GM19239 (cell line): ENCODE measurements at regions not wholly inside any gene's neighbourhood (a gene's known extent, or its start where the extent isn't known, plus 50 kb on each side); places are given as distances from the start of the nearest gene placed in this dataset.

ENCODE experiments used
- DNase-seq: peaks from one replicate; pipeline ENCODE4 v3.0.0; 2011; ENCODE audit warnings: low spot score; ENCODE audit not compliant: insufficient read length
- FAIRE-seq: peaks from 2 replicates; lab custom pipeline; 2011; peaks lifted over from hg19 to GRCh38; lab: Jason Lieb, UNC

DNA sequence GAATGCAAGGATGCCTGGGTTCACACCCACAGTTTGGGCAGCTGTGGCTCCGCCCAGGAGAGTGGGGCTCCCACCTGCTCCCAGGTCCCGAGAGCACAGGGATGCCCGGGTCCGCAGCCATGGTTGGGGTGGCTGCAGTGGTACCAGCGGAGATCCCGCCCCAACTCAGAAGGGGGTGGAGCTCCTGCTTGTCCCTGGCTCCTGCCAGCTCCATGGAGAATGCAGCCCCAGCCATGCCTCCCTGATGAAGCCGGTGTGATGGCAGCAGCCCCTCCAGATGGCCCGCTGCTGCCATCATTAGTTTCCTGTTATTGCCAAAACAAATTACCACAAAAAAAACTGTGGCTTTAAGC is 113.1 kb upstream of the RUNX3 start:
- DNase-seq (no peak), FAIRE-seq (no peak)

DNA sequence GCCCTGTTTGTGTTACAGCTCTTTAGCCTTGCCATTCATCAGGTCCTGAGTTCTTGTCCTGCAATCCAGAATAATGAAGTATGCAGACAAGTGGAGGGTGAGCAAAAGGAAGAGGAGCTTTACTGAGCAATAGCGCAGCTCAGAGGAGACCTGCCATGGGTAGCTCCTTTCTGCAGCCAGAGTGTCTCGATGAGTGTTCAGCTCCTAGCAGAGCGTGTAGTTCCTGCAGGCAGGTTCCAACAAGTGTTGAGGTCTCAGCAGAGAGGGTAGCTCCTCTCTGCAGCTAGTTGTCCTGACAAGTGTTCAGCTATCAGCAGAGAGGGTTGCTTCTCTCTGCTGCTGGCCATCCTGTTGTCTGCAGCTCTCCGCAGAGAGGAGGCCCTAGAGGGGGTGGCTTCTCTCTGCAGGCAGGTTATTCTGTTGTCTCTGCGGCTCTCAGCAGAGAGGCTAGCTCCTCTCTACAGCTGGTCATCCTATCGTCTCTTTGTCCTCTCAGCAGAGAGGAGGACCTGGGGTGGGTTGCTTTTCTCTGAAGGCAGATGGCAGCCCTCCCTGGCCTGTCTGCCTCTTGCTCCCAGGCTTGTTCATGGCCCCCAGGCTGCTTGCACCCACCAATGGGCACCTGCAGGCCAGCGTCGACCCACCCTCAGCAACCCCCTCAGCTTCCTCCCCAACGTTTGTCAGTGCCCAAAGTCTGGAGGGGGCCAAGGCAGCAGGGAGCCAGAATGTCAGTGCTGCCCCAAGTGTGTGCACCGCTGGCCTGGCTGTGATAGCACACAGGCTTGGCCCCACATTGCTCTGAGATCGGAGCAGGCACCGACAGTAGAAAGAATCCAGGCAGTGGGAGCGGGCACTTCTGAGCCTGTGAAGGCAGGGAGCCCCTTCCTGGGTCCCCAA is 112.5 kb upstream of the RUNX3 start:
- DNase-seq: no peak
- no peak for FAIRE-seq

DNA sequence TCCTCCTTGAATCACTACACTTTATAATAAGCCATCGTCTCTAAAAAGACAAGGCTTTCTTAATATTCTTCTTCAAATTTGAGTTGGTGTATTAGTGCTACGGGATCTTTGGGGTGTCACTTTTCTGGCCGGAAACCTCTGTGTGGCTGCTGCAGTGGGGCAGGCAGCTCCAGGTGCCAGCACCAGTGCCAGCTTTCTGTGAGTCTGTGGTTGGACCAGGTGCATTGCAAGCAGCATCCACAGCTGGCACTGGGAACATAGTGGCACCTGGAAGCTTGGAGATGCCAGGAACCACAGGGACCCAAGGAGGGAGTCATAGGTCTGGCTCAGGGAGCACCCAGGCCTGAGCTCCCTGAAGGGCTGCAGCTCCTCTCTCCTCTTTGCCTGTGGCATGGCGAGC is 111.8 kb upstream of the RUNX3 start:
- DNase-seq (no peak), FAIRE-seq (no peak)

DNA sequence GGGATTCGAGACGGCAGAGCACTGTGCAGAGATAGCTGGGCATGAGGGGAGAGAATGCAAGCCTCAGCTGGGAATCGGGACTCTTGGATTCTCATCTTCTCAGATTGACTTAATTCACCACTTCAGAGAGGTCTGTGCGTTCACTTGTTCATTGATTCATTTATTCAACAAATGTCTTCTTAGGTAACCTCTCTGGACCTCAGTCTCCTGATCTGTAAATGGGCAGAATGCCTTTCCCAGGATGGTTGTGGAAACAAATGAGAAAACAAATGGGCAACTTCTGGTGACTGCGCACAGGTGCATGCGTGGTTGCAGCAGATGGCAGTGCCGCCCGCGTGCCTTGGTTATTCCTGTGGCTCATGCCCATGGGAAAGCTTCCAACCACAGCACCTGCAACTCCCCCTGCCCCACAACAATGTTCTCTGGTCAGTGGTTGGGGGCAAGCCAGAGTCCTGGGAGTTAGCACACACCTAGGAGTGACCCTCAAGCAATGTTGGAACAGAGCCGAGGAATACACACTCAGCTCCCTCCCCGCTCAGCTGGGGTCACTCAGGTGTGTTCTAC is 110.1 kb upstream of the RUNX3 start:
- FAIRE-seq (no peak), DNase-seq (no peak)

DNA sequence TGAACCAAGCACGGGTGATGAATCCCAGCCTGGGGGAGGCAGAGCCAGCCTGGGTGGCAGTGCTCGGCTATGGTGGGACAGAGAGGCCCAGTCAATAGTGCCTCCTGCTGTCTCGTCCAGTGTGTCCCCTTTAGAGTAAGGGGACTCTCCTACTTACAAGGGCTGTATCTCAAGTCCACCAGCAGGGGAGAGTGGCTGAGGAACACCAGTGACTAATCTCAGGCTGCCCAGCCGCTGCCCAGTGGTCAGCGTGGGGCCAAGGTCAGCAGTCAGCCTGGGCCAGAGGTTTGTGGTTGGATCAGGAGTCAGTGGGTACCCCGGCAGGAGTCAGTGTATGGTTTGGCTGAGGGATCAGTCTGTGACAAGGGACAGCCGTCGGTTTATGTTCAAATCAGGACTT is 109.2 kb upstream of the RUNX3 start:
- FAIRE-seq: no peak
- DNase-seq: no peak

DNA sequence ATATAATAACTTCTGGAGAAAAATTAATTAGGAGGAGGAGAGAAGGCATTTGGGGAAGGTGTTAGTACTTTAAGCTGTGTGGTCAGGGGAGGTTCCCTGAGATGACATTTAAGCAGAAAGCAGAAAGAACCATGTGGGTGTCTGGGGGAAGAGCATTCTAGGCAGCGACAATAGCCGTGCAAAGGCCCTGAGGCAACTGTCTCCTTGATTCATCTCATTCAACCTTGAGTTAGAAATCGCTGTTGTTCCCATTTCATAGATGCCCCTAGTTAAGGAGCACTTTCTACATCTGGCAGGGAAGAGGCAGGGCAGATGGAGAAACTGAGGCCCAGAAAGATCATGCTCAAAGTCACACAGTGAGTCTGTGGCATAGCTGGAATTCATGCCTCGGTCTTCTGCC is 108.6 kb upstream of the RUNX3 start:
- FAIRE-seq (no peak), DNase-seq (no peak)

DNA sequence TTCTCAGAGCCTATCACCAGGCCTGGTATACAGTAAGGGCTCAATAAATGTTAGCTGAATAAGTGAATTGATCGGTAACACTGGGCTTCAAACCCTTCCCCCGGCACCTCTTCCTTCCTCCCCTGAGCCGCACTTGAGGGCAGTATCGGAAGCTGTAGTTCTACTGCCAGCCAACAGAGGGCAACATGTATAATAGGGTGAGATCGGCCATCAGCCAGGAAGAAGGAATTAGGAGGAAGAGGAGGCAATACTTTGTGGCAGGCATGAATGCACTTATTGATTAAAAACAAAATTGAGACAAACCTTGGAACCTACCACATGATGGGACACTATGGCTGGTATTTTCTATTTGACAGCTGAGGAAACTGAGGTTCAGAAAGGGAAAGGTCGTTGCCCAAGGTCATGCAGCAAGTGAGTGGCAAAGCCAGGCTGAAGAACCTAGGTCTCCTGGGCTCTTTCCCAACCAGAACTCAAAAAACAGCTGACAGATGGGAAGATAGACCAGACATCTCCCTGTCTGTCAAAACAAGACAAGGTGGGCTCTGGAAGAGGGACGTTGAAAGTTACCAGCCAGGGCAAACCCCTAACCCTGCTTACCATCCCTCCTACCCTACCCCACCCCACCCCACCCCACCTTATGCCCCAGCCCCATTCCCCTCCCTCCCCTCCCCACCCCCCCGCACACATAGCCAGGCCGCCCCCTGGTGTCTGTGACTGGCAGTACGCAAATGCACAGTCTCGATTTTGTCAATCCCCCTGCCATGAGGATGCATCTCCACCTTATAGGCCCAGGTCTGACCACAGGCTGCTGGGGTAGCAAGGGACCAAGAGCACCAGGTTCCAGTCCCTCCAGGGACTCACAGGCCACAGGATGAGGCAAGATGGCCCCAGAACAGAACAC is 107.3 kb upstream of the RUNX3 start:
- peak; percentile 74 for DNase-seq
- peak; percentile 92 for FAIRE-seq

DNA sequence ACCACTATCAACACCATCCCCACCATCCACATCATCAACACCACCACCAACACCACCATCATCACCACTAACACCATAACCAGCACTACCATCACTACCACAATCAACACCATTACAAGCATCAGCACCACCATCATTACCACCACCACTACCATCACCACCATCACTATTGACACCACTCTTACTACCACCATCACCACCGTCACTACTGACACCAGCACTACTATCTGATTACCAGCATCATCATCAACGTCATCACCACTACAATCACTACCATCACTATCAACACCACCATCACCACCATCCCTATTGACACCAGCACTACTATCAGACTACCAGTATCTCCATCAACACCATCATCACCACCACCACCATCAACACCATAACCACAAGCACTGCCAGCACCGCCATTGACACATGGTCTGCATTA is 106.1 kb upstream of the RUNX3 start:
- DNase-seq (no peak), FAIRE-seq (no peak)

DNA sequence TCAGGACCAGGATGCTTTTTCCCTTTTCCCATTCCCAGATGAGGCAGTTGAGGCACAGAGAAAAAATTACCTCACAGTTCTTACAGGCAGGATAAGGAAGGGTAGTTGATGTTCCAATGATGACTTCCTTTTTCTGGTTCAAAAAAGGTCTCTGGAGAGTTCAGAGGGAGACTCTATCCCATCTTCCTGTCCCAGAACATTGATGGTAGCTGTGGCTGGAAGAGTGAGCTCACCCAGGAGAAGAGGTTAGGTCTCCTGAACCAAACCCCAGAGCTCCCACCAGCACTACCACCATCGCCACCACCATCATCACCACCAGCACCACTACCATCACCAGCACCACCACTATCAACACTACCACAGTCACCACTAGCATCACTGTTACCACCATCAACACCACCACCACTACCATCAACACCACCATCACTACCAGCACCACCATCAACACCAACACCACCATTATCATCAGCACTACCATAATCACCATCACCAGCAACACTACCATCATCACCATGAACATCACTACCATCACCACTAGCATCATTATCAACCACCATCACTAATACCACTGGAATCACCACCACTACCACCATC is 105.5 kb upstream of the RUNX3 start:
- DNase-seq: no peak
- no peak for FAIRE-seq

DNA sequence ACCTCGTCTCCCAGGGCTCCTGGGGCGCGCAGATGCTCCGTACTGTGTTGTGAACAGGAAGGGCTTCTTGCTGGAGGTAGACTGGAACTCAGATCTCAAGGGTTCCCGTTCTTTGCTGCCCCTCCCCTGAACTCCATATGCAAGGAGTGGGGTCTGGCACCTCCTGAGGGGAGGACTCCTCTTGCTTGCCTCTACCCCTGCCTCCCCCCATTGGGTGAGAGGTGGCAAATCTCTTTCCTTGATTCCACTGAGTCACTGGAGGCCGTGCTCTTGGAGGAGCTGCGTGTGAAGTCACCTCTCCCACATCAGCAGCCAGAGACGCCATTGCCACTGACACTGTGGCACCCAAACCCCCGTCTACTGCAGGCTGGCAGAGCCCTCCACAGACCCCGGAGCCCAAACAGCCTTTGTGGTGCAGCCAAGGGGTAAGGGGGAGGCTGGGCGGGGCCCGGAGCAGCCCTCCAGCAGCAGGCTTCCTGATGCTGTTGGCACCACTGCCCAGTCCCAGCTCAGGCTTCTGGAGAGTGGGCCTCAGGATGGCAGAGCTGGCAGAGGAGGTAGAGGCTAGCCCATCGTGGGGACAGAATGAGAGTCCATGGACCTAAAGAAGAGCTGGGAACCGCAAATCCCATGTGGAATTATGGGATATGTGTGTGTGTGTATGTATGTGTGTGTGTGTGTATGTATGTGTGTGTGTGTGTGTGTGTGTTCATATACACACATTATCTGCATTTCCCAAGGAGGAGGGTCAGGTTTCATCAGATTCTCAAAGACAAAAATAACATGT is 104.9 kb upstream of the RUNX3 start:
- DNase-seq (no peak), FAIRE-seq (no peak)

DNA sequence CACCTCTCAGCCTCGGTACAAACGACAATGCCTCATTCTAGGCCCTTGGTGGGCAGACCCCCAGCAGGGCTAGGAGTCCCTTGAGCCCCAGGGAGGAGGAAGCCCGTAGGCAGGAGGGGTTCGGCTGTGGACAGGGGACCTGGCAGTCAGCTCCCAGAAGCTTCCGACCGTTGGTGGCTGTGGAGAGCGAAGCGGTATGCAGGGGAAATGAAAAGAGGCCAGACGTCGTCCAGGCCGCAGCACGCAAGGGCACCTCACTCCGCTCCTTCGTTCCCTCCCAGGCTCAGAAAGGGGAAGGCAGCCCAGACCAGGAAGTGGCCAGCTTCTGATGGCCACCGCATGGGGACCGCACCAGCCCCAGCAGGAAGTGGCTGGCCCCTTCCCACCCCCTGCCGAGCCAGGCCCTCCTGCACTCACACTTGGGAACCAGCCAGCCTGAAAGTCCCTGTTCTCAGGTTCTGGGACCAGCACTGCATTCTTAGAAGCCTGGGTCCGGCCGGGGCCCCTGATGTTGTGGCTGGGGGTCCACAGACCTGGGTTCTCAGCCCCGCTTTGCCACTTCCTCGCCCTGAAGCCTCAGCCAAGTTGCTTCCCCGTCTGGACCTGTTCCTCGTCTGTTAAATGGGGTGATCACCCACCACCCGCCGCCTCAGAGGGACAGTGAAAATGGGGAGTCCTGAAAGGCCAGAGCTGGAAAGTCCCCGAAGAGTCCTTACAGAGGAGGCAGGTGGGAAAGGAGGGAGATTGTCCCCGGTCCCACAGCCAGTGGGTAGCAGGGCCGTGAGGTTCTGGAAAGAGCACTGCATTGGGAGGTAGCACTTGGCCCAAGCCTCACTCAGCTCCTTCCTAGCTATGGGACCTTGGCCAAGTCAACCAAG is 104.0 kb upstream of the RUNX3 start:
- FAIRE-seq (peak; percentile 88), DNase-seq (no peak)

DNA sequence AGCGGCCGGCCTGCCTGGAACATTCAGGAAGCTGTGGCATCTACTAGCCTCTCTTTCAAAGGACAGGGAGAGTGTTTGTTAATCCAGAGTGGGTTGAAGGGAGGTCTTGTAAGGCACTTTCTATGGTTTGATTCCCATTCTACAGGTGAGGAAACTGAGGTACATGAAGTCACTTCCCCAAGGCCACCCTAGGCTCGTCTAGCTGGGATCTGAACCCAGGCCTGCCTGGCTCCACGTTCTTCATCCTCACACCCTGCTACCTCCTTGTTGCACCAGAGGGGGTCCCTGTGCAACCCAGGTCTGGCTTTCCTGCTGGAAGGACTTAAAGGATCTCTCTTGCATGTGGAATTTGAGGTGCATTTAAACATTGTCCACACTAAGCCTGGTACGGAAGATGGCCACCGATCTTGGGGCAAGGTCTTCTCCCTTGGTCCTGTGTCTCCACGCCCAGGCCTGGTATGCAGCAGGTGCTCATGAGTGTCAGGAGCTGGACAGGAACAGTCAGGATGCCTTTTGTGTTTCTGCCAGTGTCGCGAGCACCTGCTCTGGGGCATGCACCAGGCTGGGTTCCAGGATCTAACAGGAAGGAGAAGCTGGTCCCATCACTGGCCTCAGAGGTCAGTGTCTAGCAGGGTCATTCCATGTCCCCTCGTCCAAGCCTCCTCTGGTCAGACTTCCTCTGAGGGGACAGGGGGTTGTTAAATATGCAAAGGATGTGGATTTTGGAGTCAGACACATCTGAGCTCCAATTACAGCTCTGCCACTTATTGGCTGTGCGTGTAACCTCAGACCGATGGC is 103.2 kb upstream of the RUNX3 start:
- DNase-seq: no peak
- FAIRE-seq: no peak

DNA sequence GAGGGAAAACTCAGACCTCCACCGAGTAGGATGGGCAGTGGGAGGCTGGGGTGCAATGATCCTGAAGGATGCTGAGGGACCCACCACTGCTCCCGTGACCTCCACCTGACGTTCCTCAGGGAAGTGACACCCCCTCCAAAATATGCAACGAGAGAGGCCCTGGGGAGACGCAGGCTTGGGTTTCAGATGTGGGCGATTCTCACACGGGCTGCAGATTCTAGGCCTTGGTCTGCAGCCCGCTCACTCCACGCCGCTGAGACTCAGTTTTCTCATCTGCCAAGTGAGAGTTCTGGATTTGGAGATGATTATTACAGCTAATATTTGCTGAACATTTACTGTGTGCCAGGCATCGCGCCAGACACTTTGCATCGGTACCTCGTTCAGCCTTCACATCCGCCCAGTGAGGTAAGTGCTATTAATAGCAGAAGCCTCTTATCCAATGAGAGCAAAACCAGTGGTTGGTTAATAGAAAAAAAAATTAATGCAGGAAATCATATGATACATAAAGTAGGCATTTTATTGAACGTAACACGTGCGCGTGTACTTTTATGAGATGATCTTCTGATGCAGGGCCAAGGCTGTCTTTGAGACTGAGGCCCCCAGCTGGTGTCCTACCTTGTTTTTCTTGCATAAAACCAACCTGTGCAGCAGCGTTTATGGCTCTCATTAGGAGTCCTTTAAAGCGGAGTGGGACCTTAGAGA is 102.0 kb upstream of the RUNX3 start:
- FAIRE-seq: peak; percentile 99
- no peak for DNase-seq

DNA sequence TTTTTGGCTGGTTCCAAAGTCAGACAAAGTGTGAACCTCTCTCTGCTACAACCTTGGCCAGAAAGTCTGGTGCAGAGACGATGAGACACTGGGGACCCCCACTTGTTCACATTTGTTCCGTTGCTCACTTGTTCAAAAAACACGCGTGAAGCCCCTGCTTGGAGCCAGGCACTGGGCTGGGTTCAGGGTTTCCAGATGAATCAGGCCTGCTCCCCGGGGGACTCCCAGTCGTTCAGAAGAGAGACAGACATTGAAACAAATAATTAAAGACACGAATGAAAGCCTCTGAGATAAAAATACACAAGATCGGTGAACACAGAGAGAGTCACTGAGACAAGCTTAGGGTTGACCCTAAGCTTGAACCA is 101.5 kb upstream of the RUNX3 start:
- DNase-seq (no peak), FAIRE-seq (no peak)

DNA sequence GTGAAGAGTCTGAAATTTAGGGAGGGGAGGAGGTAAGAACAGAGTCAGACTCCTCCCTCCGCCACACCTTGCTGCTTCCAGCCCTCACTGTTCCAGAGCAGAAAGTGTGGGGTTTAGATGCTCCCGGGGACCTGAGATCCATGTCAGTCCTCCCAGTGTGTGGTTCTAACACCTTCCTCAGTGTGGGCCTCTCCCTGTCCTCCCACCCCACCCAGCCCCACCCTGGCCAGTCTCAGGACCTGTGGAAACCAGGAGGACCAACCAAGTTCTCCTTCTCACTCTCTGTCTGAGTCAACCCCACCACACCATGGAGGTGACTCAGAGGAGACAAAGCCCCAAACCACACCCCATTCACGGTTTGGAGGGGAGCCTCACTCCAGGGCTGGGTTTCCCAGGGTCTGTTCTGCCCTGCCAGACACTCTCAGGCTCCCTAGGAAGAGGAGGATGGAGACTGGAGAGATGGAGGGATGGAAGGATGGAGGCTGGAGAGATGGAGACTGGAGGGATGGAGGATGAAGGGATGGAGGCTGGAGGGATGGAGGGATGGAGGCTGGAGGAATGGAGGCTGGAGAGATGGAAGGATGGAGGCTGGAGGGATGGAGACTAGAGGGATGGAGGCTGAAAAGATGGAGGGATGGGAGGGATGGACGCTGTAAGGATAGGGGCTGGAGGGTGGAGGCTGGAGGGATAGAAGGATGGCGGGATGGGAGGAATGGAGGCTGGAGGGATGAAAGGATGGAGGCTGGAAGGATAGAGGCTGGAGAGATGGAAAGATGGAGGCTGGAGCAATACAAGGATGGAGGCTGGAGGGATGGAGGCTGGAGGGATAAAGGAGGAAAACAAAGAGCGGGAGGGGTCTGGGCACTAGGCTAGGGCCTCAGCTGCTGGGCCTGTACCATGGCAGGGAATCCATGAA is 100.9 kb upstream of the RUNX3 start:
- FAIRE-seq (peak; percentile 100), DNase-seq (peak; percentile 44)

DNA sequence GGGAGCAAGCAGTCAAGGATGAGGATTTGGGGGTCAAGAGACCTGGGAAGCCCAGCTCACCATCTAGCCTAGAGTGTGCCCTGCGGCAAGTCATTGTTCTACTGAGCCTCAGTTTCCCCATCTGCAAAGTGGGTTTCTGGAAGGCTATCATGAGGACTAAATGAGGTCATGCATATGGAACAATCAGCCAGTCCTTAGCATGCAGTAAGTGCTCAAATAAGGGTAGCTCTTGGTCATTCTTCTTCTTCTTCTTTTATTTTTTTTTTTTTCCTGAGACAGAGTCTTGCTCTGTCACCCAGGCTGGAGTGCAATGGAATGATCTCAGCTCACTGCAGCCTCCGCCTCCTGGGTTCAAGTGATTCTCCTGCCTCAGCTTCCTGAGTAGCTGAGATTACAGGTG is 99.9 kb upstream of the RUNX3 start:
- FAIRE-seq (no peak), DNase-seq (no peak)
